A673 (cell line): ENCODE measurements at regions not wholly inside any gene's neighbourhood (a gene's known extent, or its start where the extent isn't known, plus 50 kb on each side); places are given as distances from the start of the nearest gene placed in this dataset.

Experiments
- BruUV-seq: library from RNA; stranded (reverse); fragments of 400-500 nt; replicated peaks from 2 replicates; lab custom pipeline; 2021; lab: Mats Ljungman, UMichigan
- CTCF ChIA-PET: fragments of 300-600 bp; sonication (Branson Sonifier 250); formaldehyde crosslinking; loops from one replicate; lab custom pipeline; 2022; ENCODE audit warnings: antibody characterized with exemption; lab: Charles Lee
- POLR2A ChIA-PET: fragments of 300-600 bp; sonication (Branson Sonifier 250); formaldehyde crosslinking; loops from one replicate; lab custom pipeline; 2022; ENCODE audit warnings: antibody characterized with exemption; ENCODE audit not compliant: low non-redundant PET; lab: Charles Lee
- DNase-seq: peaks from one replicate; pipeline ENCODE4 v3.0.0-alpha.2; 2015; ENCODE audit warnings: low spot score
- H3K27ac ChIP-seq: fragments of 200-600 bp; sonication (generic); 2 replicates; pipeline ENCODE4 v1.5.1; 2016; ENCODE audit warnings: mixed run types, low read depth, mild to moderate bottlenecking, mixed read lengths, antibody characterized with exemption, low read length; ENCODE audit not compliant: poor library complexity, severe bottlenecking
- H3K27me3 ChIP-seq: fragments of 200-600 bp; sonication (generic); replicated peaks from 2 replicates; pipeline ENCODE4 v1.6.1; 2017; ENCODE audit warnings: mixed run types, low read depth, mild to moderate bottlenecking, mixed read lengths, antibody characterized with exemption, low read length; ENCODE audit not compliant: insufficient read depth, poor library complexity
- H3K36me3 ChIP-seq: fragments of 200-600 bp; sonication (generic); 2 replicates; pipeline ENCODE4 v1.6.1; 2016; ENCODE audit warnings: mixed run types, mild to moderate bottlenecking, mixed read lengths, antibody characterized with exemption, low read length; ENCODE audit not compliant: insufficient read depth, poor library complexity, severe bottlenecking
- H3K4me1 ChIP-seq: fragments of 200-600 bp; sonication (generic); 2 replicates; pipeline ENCODE4 v1.6.1; 2017; ENCODE audit warnings: mixed run types, mild to moderate bottlenecking, mixed read lengths, antibody characterized with exemption, low read length; ENCODE audit not compliant: insufficient read depth, poor library complexity, severe bottlenecking
- H3K4me3 ChIP-seq: fragments of 200-600 bp; sonication (generic); 2 replicates; pipeline ENCODE4 v1.5.1; 2016; ENCODE audit warnings: low read depth, mixed run types, mild to moderate bottlenecking, mixed read lengths, low read length; ENCODE audit not compliant: poor library complexity, severe bottlenecking
- H3K9me3 ChIP-seq: fragments of 200-600 bp; sonication (generic); 2 replicates; pipeline ENCODE4 v1.6.1; 2016; ENCODE audit warnings: mixed run types, low read depth, mild to moderate bottlenecking, mixed read lengths, antibody characterized with exemption, low read length; ENCODE audit not compliant: poor library complexity, severe bottlenecking
- CTCF ChIP-seq: fragments of 300-800, 200-600 bp; sonication (generic); conservative IDR thresholded peaks from 2 replicates; pipeline ENCODE4 v1.5.1; 2017; ENCODE audit warnings: low read depth, mild to moderate bottlenecking, antibody characterized with exemption, low read length, moderate library complexity, mixed read lengths
- EZH2 ChIP-seq: fragments of 200-600 bp; sonication (generic); IDR thresholded peaks from 2 replicates; pipeline ENCODE4 v1.6.1; 2017; ENCODE audit warnings: borderline replicate concordance, low read depth, mild to moderate bottlenecking, mixed read lengths, antibody characterized with exemption, low read length; ENCODE audit not compliant: poor library complexity, severe bottlenecking
- intact Hi-C: fragments of 100-400 bp; cut with micrococcal nuclease; formaldehyde crosslinking; loops from one replicate; pipeline ENCODE4 v1.10.0; 2022; ENCODE audit not compliant: unreplicated experiment

GRCh38 chr2:66701251-66701650 is 266.3 kb downstream of the MEIS1 start:
- Histone ChIP-seq H3K27me3 (no peaks in the 10 kb centered on the region), H3K36me3 (no peaks in the 10 kb centered on the region), H3K4me3 (no peak overlapping the region), H3K9me3 (no peaks in the 10 kb centered on the region), H3K27ac (no peak overlapping the region), H3K4me1 (peaks cover 29% of the 10 kb centered on the region)
- intact Hi-C loops: no loop called here
- BruUV-seq: no TSS peak
- no peak for DNase-seq
- POLR2A ChIA-PET: no interaction called here
- TF ChIP-seq EZH2 (no peak), CTCF (no peak)
- CTCF ChIA-PET: no interaction called here

DNA sequence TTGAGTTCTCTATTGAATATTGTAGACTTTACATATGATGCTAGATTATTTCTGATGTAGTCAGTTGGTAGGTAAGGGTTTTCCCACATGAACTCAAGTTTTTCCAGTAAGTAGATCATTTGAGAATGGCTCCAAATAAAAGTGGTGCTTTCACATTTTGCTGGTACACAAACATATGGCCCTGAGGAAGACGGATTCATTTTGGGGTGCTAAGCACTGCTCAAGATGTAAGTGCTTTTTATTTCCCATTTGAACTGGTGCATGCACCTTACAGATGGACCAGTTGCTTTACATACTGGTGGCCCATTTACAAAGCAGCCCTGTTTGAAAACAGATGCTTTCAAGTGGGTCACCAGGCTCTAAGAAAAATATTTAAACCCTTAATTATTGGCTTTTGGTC is 266.7 kb downstream of the MEIS1 start:
- no peak overlapping the region for H3K4me3 ChIP-seq
- intact Hi-C loops: no loop called here
- TF ChIP-seq EZH2 (no peak), CTCF (no peak)
- peaks cover 29% of the 10 kb centered on the region for H3K4me1 ChIP-seq
- no TSS peak for BruUV-seq
- H3K27me3 ChIP-seq: no peaks in the 10 kb centered on the region
- POLR2A ChIA-PET: no interaction called here
- no peak overlapping the region for H3K27ac ChIP-seq
- DNase-seq: no peak
- H3K36me3 ChIP-seq: no peaks in the 10 kb centered on the region
- CTCF ChIA-PET: no interaction called here
- no peaks in the 10 kb centered on the region for H3K9me3 ChIP-seq

GRCh38 chr2:66702301-66702700 is 267.4 kb downstream of the MEIS1 start:
- DNase-seq: no peak
- no peaks in the 10 kb centered on the region for H3K36me3 ChIP-seq
- H3K4me3 ChIP-seq: no peak overlapping the region
- peaks cover 29% of the 10 kb centered on the region for H3K4me1 ChIP-seq
- no peaks in the 10 kb centered on the region for H3K27me3 ChIP-seq
- no peak overlapping the region for H3K27ac ChIP-seq
- no TSS peak for BruUV-seq
- H3K9me3 ChIP-seq: no peaks in the 10 kb centered on the region
- intact Hi-C loops: no loop called here
- POLR2A ChIA-PET: no interaction called here
- CTCF ChIA-PET: no interaction called here
- no peak for TF ChIP-seq EZH2
- no peak for TF ChIP-seq CTCF
